AG04450 (cell line): ENCODE measurements at regions not wholly inside any gene's neighbourhood (a gene's known extent, or its start where the extent isn't known, plus 50 kb on each side); places are given as distances from the start of the nearest gene placed in this dataset.

Experiments
- CTCF ChIA-PET: fragments of 300-600, 350-600 bp; formaldehyde crosslinking; extraction: SDS; loops from one replicate; lab custom pipeline; 2022; ENCODE audit warnings: antibody characterized with exemption, inconsistent platforms; lab: Charles Lee
- POLR2A ChIA-PET: fragments of 350-600 bp; formaldehyde crosslinking; extraction: SDS; loops from one replicate; lab custom pipeline; 2021; ENCODE audit warnings: antibody characterized with exemption, inconsistent platforms; lab: Yijun Ruan, JAX
- DNase-seq: peaks from one replicate; pipeline ENCODE4 v3.0.0-alpha.2; 2011; ENCODE audit warnings: low read depth, low spot score
- H3K27ac ChIP-seq: one replicate; pipeline ENCODE4 v1.5.1; 2012; ENCODE audit warnings: low read depth, low read length, control low read depth
- H3K27me3 ChIP-seq: one replicate; pipeline ENCODE4 v1.6.0; 2012; ENCODE audit warnings: low read length; ENCODE audit not compliant: control insufficient read depth, insufficient read depth
- H3K4me3 ChIP-seq: 2 replicates; pipeline ENCODE4 v1.5.1; 2011; ENCODE audit warnings: mild to moderate bottlenecking, low read depth, low read length, control low read depth
- H3K9me3 ChIP-seq: 2 replicates; pipeline ENCODE4 v1.5.1; 2012; ENCODE audit warnings: low read length; ENCODE audit not compliant: control insufficient read depth, insufficient read depth
- CTCF ChIP-seq: IDR thresholded peaks from 2 replicates; pipeline ENCODE4 v1.5.1; 2011; ENCODE audit warnings: low read depth, low read length, control low read depth, inconsistent platforms

DNA sequence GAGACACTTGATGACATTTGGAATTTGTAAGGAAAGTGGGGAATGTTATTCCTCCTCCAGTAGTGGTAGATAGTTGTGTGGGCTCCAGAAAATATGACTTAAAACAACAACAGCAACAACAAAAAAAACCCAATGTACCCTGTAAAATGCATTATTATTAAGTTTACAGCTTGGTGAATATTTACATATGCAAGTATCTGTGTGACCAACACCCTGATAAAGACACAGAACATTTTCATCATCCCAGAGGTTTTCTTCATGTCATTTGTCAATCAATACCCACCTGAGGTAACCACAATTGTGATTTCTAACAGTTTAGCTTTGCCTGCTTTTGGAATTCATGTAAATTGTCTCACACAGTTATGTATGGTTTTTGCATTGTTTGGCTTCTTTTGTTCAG lies 152.1 kb upstream of the GRIK2 start:
- Histone ChIP-seq H3K27ac (no peak overlapping the region), H3K4me3 (no peak overlapping the region), H3K27me3 (no peaks in the 10 kb centered on the region), H3K9me3 (no peaks in the 10 kb centered on the region)
- no peak for TF ChIP-seq CTCF
- ChIA-PET CTCF (no interaction called here), POLR2A (no interaction called here)
- no peak for DNase-seq

- H3K27ac ChIP-seq: no peak overlapping the region
- ChIA-PET POLR2A (no interaction called here), CTCF (no interaction called here)
- H3K4me3 ChIP-seq: no peak overlapping the region
- no peak for TF ChIP-seq CTCF
- H3K27me3 ChIP-seq: no peaks in the 10 kb centered on the region
- H3K9me3 ChIP-seq: peaks cover 3% of the 10 kb centered on the region; the same call in 1 of the 2 replicates
- no peak for DNase-seq
Observed at GRCh38 chr6:101249470-101249869, 144.0 kb upstream of the GRIK2 start.

- CTCF ChIA-PET: no interaction called here
- no peaks in the 10 kb centered on the region; the same call in 1 of the 2 replicates for H3K9me3 ChIP-seq
- no peak overlapping the region for H3K27ac ChIP-seq
- POLR2A ChIA-PET: no interaction called here
- no peaks in the 10 kb centered on the region for H3K27me3 ChIP-seq
- no peak overlapping the region for H3K4me3 ChIP-seq
- DNase-seq: no peak
- no peak for TF ChIP-seq CTCF
Observed at GRCh38 chr6:101257163-101257562, 136.3 kb upstream of the GRIK2 start.

GRCh38 chr6:101259505-101259904 lies 134.0 kb upstream of the GRIK2 start:
- ChIA-PET POLR2A (no interaction called here), CTCF (no interaction called here)
- no peak for DNase-seq
- H3K27me3 ChIP-seq: no peaks in the 10 kb centered on the region
- H3K27ac ChIP-seq: no peak overlapping the region
- no peak for TF ChIP-seq CTCF
- H3K9me3 ChIP-seq: no peaks in the 10 kb centered on the region; the same call in 1 of the 2 replicates
- no peak overlapping the region for H3K4me3 ChIP-seq

DNA sequence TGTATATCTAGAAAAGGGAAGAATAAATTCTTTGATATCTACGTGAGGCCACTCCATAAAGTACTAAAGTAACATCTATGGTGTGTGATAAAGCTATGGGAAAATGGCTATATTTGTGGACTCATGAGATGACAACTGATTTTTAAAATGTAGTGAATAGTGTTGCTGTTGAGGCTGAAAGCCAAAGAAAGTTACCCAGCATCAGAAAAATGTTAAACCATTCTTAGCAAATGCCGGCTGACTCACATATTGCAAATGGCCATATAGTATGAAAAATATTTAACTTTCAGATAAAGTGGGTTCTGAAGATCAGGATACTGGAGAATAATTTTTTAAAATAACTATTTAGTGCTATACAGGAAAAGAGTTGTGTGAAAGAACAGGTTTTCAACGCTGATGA lies 129.9 kb upstream of the GRIK2 start:
- no peak overlapping the region for H3K27ac ChIP-seq
- H3K27me3 ChIP-seq: no peaks in the 10 kb centered on the region
- no peaks in the 10 kb centered on the region; the same call in 1 of the 2 replicates for H3K9me3 ChIP-seq
- ChIA-PET POLR2A (no interaction called here), CTCF (no interaction called here)
- H3K4me3 ChIP-seq: no peak overlapping the region
- DNase-seq: no peak
- no peak for TF ChIP-seq CTCF
